GM12878 (cell line): ENCODE measurements at regions not wholly inside any gene's neighbourhood (a gene's known extent, or its start where the extent isn't known, plus 50 kb on each side); places are given as distances from the start of the nearest gene placed in this dataset.

Experiments
- BRCA1 ChIP-seq: IDR thresholded peaks from 2 replicates; pipeline ENCODE4 v1.6.1; 2011; ENCODE audit warnings: low read depth, low read length, improper control_type of control experiment
- POLR2AphosphoS5 ChIP-seq: IDR thresholded peaks from 2 replicates; pipeline ENCODE4 v1.6.1; 2011; ENCODE audit warnings: mild to moderate bottlenecking, low read length, inconsistent platforms

DNA sequence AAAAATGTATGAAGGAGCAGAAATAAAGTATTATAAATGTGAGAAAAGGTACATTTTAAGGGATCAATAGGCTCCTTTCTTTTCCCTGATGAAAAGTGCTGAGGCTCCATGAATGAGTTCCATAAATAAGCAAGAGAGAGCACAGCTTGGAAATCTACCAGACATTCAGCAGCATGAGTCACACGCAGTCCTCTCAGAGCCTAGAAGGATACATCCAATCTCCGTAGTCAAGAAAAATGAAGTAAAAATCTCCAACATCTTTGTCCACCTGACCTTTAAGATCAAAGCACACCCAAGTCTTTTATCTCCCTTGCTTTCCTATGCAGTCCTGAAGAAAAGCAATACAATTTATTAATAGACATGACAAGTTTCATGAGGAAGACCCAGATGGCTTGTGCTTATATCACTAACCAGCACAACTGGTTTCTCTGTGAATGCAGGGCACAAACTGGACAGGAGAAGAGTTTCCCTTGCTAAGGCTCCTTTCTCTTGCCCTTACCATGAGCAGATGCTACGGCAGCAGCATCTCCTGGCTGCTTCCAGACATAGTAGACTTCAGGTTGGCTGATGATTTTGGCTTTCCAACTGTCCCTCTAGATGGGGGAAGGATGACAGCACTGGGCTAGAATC is 730.8 kb downstream of the EFNB2 start:
- no peak for TF ChIP-seq BRCA1
- no peak for TF ChIP-seq POLR2AphosphoS5
